Activated CD4-positive, alpha-beta T cell treated with anti-CD3 and anti-CD28 coated beads, Interleukin-2, Interleukin-4, amounts not matched to agents 100 ng/mL and 50 ng/mL, durations not matched to agents 16 hours and 8 hours (primary cell): ENCODE measurements at regions not wholly inside any gene's neighbourhood (a gene's known extent, or its start where the extent isn't known, plus 50 kb on each side); places are given as distances from the start of the nearest gene placed in this dataset.
"Not testable (repeated sequence)": the region's sequence is repeated elsewhere in the genome, so short reads cannot be mapped to it uniquely, and the experiment has no call there.

Experiments
- DNase-seq: peaks from one replicate; pipeline ENCODE4 v3.0.0-alpha.2; 2020; ENCODE audit warnings: low spot score

DNA sequence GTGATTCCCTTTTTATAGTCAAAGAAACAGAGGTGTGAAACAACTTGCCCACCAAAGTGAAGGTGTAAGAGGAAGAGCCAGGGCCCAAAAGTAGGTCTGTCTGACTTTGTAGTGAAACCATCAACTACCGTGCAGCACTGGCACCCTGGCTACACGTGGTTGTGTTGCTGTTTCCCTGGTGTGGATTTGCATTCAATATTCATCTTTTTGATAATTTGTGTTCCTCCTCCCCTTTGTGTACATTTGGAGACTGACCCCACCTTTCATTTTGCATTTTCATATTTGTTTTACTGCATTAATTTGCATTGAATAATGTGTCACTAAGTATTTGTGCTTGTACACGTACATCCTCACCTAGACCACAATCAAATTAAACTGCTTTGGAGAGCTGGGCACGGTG lies 873.8 kb upstream of the WWC1 start:
- DNase-seq: no peak

DNA sequence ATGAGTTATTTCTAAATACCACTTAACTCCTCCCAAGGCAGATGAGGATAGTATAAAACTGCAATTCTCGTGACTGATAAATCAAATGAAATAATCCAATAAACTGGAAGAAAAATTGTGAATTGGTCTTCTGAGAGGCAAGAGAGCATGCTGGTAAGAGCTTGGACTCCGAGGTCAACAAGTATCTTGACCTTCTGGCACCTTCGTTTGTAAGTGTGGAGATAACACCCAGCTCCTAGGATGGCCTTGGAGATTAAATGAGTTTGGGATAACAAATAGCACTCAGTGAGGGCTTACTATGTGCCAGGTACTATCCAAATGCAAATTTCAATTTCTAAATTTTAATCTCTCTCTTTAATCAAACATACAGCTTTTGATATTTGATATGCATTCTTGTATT lies 866.3 kb upstream of the WWC1 start:
- DNase-seq: no peak

DNA sequence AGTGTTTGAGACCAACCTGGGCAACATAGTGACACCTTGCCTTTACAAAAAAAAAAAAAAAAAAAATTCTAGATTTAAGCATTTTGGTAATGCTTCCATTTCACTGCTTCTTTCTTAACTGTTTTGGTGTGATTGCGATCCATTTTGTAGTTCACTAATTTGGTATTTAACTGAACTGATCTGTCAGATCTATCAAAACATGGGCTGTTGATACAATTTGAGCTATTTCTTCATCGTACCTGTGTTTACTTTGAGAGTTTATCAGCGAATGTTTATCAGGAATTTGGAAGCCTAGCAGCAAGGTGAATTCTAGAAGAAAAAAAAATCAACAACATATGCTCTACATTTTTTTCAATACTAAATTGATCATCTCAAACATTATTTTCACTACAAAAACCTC lies 864.9 kb upstream of the WWC1 start:
- no peak for DNase-seq

DNA sequence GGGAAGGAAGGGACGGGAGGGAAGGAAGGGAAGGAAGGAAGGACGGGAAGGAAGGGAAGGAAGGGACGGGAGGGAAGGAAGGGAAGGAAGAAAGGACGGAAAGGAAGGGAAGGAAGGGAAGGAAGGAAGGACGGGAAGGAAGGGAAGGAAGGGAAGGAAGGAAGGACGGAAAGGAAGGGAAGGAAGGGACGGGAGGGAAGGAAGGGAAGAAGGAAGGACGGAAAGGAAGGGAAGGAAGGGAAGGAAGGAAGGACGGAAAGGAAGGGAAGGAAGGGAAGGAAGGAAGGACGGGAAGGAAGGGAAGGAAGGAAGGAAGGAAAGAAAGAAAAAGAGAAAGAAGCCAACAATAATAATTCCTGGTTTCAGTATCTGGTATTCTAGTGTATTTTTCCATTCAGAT lies 863.8 kb upstream of the WWC1 start:
- not testable (repeated sequence) for DNase-seq

DNA sequence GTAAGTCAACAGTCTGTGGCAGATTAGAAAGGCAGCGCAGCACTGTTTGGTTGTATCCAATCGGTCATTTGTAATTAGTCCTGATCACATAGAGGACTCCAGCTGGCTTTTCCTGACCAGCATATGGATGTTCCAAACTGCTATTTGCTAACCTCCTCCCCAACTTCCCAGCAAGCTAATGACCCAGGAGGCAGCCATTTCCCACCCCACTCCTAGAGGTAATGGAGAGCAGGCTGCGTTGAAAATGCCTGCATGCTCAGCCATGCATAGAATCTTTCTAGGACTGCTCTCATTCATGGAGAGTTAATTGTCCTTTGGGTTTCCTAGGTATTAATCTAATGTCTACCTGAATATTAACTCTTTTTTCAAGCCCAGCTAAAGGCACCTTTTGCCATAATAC lies 850.6 kb upstream of the WWC1 start:
- DNase-seq: no peak

DNA sequence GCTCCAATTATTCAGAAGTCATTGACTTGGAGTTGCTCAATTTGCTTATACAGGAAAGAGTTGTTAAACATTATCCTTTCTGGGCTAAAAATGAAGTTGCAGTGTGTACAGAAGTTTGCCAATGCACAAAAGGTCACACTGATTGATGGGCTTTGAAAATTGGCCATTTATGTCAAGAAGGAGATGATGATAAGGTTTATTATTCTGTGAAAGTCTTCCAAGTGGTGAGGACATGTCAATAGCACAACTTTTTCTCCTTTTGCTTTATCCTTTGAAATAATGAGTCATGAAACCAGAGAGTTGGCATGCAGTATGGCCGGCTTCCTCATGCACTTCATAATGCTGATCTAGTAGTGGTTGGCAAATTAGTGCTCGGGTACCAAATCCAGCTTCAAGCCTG lies 848.5 kb upstream of the WWC1 start:
- DNase-seq: no peak

DNA sequence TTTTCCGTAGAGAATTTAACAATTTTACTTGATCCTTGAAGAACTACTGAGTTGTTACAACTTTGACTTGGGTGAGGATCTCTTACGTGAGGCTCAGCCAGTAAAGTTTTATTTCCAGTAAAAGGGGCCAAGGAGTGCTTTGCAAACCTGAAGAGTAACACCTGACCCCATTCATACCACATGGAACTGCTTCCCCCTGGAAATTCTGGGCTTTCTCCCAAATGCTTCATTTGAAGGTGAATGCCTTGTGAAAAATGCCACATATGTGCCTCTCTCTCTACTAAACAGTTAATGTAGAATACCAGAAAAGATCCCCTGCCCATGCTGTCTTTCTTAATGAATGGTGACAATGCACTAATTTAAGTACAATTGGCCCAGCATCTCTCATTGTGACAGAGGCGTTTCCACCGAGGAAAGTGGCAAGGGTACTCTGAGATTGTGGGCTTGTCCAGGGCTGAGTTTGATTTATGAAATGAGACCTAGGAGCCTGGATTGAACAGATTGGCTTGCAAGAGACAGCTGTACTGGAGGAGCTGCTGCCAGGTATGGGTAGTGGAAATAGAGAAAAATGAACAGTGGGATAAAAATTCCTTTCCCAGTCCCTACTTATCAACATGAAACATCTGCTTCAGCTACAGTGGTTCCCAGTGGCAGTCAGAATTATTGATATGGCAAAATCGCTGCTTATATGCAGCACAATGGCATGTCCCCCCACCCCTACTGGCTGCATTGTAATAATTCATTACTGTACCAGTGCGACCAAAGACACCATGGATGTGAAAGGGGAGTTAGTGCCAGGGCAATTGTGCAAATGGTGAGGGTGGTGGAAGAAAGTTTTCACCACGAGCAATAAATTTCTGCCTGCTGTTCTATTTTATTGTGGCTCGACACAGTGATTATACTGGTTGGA lies 843.7 kb upstream of the WWC1 start:
- no peak for DNase-seq

DNA sequence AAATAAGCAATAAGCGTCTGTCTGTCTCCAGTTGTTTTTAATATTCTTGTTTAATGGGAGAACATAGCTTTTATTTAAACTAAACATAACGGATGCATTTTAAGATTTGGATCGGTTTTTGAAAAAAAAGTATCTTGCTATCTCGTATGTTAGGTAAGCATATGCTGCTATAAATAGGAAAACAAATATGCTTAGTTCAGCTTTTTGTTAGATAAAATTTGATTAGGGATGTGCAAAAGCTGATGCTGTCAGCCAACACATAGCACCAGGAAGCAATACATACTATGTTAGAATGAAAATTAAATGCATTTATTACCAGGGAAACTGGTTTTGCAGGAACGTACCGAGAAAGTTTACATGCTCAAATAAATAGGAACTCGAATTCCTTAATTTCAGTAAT lies 843.1 kb upstream of the WWC1 start:
- DNase-seq: no peak

DNA sequence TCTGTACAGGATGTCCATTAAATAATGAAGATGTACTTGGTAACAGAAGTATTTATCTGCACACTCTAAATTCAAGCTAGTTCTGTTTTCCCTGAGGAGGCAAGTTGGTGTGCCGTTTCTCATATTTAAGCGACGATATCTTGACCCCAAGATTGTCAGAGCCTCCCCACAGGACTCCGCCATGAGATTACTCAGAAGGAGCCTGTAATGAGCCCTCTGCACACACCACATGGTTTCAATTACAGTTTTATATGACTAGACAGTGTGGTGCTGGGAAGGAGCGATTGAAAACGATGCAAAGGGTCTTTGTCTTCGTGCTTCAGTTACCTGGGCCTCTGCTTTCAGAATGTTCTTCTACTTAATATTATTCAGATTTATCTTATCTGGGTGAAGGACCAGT lies 840.4 kb upstream of the WWC1 start:
- no peak for DNase-seq

DNA sequence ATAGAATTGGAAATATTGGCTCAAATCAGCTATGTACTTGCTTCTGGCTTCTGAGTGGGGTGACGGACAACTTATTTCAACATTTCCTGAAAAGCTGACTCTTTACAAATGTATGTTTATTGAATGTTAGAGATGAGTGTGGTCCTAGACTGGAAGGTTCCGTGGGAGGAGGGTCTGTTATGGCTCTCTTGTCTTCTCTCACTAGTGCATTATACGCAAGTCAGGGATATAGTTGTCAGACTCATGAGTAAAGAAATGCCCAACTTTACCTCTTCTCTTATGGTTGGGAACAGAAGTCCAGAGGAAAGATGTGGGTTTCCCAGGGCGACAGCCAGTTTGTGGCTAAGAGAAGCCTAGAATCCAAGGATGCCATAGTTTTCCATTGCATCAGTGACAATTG lies 839.3 kb upstream of the WWC1 start:
- no peak for DNase-seq

DNA sequence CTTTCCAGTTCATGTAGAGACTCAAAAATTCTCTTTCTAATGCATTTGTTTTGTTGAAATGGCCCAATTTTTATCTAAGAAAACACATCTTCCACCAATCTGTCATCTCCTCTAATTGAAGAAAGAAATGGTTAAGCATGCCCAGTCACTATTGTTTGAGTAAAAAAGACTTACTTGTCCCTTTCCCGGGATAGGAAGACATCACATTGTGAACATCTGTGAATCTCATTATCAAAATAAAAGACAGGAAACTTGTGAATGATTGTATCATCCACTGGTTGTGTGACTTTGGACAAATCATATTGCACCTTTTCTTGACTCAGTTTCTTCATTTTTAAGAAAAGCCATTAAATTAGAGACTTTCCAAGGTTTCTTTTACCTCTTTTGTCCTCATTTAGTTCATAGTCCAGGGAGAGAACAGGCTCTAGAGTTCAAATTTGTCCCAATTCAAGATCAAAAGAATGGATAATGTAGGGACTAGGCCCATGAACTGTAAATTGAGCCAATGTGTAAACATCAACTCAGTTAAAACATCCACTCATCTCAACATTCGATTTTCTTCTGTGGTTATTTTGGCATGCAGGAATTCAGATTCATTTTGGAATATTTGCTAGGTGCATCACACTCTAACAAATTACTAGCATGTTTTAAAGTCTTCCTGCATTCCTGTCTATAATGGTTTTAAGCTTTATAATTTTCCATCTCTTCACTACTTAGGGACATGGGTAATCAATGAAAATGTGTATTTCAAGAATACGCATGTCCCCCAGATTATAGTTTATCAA lies 838.0 kb upstream of the WWC1 start:
- no peak for DNase-seq

DNA sequence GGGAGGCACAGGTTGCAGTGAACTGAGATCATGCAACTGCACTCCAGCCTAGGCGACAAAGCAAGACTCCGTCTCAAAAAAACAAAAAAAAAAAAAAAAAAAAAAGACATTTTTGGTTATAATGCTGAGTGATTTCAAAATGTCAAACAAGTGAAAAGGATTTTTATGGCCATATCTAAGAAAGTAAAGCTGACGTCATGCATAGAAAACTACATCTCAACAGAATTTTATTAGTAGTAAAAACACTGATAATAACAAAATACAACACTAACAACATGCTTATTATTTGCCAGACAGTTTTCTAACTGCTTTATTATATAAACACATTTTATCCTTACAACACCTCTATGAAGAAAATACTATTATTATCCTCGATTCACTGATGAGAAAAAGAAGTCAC lies 833.0 kb upstream of the WWC1 start:
- no peak for DNase-seq

DNA sequence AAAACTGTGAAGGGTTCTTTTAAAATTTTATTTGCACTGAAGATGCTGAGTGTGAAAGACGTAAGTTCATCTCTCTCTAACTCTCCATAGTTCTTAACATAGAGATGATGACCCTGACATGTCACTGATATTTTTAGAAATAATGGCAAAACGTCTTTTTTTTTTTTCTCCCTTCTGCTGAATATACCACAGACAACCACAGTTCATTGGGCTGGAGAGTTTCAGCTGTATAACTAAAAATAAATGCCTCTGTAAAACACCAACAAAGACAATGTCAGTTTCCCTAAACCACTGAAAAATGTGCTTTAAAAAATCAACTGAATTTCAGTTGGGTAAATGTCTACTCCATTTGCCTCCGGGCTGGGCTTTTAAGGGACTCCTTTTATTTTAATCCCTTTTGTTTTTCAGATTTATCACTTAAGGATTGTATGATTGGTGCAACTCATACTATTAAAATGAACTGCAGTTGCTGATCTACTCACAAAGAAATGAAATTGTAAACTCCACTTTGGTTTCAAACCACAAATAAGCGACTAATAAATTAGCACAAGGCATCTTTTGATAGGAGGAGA lies 830.9 kb upstream of the WWC1 start:
- no peak for DNase-seq

DNA sequence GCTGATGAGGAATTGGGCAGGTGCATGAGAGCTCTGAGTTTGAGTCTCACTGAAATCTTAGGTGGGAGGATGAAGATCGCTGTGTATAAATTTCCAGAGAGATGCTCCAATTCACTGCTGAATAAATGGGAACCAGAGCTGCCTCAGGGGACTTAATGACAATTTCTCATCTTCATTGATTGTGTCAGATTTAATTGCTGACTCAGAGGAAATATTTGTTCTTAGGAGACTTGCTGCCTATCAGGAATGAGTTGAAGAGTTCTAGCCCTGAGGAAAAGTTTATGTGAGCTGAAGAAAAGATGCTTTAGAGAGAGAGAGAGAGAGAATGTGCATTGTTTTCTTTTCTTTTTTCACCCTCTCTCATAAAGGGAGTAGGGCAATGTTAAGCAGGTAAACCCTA lies 827.5 kb upstream of the WWC1 start:
- no peak for DNase-seq

DNA sequence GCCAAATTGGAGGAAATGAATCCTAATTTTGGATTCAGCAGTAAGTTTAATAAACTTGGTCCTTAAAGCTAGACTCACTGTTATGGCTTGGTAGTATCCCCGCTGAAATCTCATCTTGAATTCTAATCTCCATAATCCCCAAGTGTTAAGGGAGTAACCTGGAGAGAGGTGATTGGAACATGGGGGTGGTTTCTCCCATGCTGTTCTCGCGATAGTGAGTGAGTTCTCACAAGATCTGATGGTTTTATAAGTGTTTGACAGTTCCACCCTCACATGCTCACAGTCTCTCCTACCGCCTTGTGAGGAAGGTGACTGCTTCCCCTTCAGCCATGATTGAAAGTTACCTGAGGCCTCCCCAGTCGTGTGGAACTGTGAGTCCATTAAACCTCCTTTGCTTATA lies 824.5 kb upstream of the WWC1 start:
- DNase-seq: no peak

DNA sequence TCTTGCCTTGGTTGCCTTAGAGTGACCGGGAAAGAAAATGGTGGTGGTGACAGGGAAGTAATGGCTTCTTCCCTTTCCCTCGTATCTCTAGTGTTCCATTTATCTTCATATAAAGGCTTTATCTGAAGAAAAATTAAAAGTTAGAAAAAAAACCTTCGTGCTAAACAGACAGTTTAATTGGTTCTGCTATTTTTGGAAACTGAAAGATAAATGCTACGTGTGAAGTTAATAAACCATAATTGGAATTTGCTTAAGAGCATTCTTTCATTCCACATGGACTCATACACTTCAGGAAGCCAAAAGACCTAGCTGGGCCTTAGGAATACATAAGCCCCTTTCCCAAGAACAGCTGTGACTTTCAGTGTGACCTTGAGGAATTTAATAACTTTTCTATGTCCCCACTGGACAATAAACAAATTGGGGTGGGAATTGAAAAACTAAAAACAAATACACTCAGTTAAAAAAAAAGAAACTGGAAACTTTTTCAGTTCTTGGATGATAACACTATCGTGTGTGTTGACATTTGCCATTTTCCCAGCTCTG lies 818.8 kb upstream of the WWC1 start:
- no peak for DNase-seq

DNA sequence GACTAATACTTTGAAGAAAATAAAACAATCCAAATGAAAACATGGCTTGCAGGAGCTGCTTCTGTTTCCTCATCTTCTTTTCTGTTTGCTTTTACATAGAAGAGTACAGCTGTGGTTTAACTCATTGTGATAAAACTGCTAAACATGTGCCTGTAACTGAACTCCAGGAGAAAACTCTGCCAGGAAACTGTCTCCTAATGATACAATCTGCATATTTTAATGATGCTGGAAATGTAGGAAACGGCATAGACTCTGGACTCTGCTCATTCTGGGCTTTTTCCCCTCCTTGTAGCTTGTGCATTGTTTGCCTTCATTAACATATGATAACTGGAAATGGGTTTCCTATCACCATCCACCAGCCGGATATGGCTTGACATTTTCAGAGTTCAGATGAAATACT lies 813.3 kb upstream of the WWC1 start:
- DNase-seq: no peak

DNA sequence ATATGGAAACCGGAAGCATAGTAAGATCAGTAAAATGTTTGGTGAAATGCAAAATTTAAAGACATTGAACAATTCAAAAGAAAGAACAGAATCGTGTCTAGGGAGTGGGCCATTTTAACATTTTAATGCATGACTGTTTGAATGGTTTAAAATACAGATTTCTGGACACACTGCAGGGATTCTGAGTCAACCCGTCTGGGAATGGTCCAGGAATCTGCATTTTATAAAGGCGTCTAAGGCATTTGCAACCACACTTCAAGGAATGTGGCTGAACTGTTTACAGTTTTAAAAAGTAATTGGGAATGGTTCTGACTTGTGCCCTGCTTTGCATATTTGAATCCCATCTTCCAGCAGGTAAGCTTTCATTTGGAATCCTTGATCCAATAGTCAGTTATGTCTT lies 811.7 kb upstream of the WWC1 start:
- DNase-seq: no peak

DNA sequence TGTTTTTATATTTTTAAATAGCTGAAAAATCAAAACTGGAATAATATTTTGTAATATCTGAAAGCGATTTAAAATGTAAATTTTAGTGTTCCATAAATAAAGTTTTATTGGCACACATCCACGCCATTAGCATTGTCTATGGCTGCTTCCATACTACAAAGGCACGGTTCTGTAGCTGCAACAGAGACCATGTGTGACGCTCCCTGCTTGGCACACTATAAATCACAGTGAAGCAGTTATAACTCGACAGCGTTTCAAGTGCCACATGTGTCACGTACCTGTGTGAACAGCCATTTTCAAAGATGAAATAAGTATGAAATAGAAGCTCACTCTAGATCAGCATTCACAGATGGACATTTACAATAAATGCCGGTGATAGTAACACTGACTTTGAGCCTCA lies 810.1 kb upstream of the WWC1 start:
- no peak for DNase-seq

DNA sequence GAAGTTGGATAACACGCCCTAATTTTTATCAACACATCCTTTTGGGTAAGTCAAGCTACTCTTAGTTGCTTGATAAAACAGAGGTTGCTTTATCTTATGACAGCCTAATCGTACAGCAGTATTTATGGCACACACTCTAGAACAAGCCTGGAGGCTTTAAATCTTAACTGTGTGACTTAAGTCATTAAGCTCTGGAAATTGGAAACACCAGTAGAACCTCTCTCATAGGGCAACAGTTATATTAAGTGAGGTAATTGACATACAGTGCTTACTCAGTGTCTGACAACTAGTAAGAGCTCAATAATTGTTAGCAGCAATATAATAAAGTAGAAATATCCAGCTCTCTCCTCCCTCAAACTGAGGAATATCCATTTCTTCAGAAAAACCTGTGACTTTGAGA lies 808.9 kb upstream of the WWC1 start:
- DNase-seq: no peak

DNA sequence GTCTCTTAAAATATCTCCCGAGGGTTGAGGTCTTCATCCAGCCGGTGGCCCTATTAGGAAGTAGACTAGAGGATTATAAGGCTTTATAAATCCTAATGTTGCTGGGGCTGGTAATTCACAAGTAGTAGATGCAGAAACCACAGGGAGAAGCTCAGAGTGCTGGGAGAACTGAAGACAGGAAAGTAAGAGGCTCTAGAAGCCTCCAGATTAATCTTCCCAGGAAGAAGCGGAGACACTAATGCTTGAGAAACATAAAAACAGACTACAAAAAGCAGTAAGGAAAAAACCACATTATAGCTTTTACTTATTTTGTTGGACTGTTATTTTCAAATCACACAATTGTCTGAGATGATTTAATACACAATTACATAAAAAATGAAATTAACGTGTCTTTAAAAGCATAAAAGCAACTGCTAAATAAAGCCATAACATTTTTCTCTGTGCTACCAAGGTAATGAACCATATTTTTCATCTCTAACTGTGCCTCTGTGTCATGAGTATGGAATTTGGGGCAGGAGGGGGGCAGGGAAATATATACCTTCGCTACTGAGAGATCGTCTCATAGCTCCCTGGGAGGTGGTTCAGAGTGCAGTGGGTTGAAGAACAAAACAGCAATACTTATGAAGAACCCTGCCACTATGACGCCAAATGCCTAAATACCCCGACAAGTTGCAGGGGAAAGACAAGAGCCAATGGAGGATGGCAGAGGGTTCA lies 806.2 kb upstream of the WWC1 start:
- no peak for DNase-seq

DNA sequence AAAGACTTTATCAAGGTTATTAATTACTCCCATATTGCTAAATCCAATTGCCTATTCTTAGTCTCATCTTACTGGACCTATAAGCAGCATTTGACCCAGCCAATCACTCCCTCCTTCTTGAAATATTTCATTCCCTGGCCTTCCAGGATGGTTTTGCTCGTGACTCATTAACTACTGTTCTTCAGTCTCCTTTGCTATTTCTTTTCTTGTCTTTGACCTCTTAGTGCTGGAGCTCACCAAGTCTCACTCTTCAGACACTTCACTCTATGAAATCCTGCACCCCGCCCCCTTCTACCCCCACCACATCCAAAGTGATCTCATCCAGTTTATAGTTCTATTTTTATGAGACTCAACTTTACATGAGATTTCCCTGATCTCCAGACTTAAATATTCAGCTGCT lies 803.1 kb upstream of the WWC1 start:
- no peak for DNase-seq
